MG63 (cell line): ENCODE measurements at regions not wholly inside any gene's neighbourhood (a gene's known extent, or its start where the extent isn't known, plus 50 kb on each side); places are given as distances from the start of the nearest gene placed in this dataset.
"Not testable (repeated sequence)": the region's sequence is repeated elsewhere in the genome, so short reads cannot be mapped to it uniquely, and the experiment has no call there.

Experiments
- DNase-seq: peaks from one replicate; pipeline ENCODE4 v3.0.0-alpha.2; 2020
- H3K27me3 ChIP-seq: fragments of 250-450 bp; sonication (Bioruptor Pico); 2 replicates; pipeline ENCODE4 v1.5.1; 2020; ENCODE audit warnings: mild to moderate bottlenecking, moderate library complexity
- H3K36me3 ChIP-seq: fragments of 250-450 bp; sonication (Bioruptor Pico); 2 replicates; pipeline ENCODE4 v1.5.1; 2020; ENCODE audit warnings: mild to moderate bottlenecking, moderate library complexity
- H3K4me3 ChIP-seq: fragments of 250-450 bp; sonication (Bioruptor Pico); 2 replicates; pipeline ENCODE4 v1.5.1; 2020; ENCODE audit warnings: mild to moderate bottlenecking, moderate library complexity
- H3K9me3 ChIP-seq: fragments of 250-450 bp; sonication (Bioruptor Pico); 2 replicates; pipeline ENCODE4 v1.5.1; 2020; ENCODE audit warnings: mild to moderate bottlenecking, moderate library complexity

- DNase-seq, result no peak
- no peak overlapping the region for H3K4me3 ChIP-seq
- H3K27me3 ChIP-seq, result no peaks in the 10 kb centered on the region
- no peaks in the 10 kb centered on the region; the same call in 1 of the 2 replicates for H3K9me3 ChIP-seq
- H3K36me3 ChIP-seq, result no peaks in the 10 kb centered on the region
These were observed 172.8 kb upstream of the PTGFR start for GRCh38 chr1:78318011-78318410.

- no peak for DNase-seq
- no peaks in the 10 kb centered on the region for H3K36me3 ChIP-seq
- H3K27me3 ChIP-seq, result no peaks in the 10 kb centered on the region
- no peaks in the 10 kb centered on the region for H3K9me3 ChIP-seq
- H3K4me3 ChIP-seq, result no peak overlapping the region
These were observed 171.2 kb upstream of the PTGFR start for GRCh38 chr1:78319603-78320002.

- no peak for DNase-seq
- no peaks in the 10 kb centered on the region for H3K9me3 ChIP-seq
- no peaks in the 10 kb centered on the region for H3K27me3 ChIP-seq
- no peak overlapping the region for H3K4me3 ChIP-seq
- no peaks in the 10 kb centered on the region for H3K36me3 ChIP-seq
These were observed 167.7 kb upstream of the PTGFR start for GRCh38 chr1:78322928-78323680.

GRCh38 chr1:78325293-78325692 is 165.5 kb upstream of the PTGFR start:
- no peak for DNase-seq

GRCh38 chr1:78329475-78329874 is 161.3 kb upstream of the PTGFR start:
- Histone ChIP-seq H3K9me3 (peaks cover 2% of the 10 kb centered on the region; the same call in 1 of the 2 replicates), H3K27me3 (no peaks in the 10 kb centered on the region), H3K36me3 (no peaks in the 10 kb centered on the region), H3K4me3 (no peak overlapping the region)
- no peak for DNase-seq

More at GRCh38 chr1:78325293-78325692, 165.5 kb upstream of the PTGFR start:
- Histone ChIP-seq H3K27me3 (no peaks in the 10 kb centered on the region), H3K9me3 (no peaks in the 10 kb centered on the region), H3K36me3 (no peaks in the 10 kb centered on the region), H3K4me3 (no peak overlapping the region)

GRCh38 chr1:78331799-78332198 is 159.0 kb upstream of the PTGFR start:
- no peaks in the 10 kb centered on the region for H3K27me3 ChIP-seq
- H3K4me3 ChIP-seq, result no peak overlapping the region
- peaks cover 4% of the 10 kb centered on the region; the same call in 1 of the 2 replicates for H3K9me3 ChIP-seq
- DNase-seq, result no peak
- H3K36me3 ChIP-seq, result no peaks in the 10 kb centered on the region

GRCh38 chr1:78333502-78333901 is 157.3 kb upstream of the PTGFR start:
- no peaks in the 10 kb centered on the region; the same call in 1 of the 2 replicates for H3K36me3 ChIP-seq
- no peak for DNase-seq
- no peaks in the 10 kb centered on the region for H3K27me3 ChIP-seq
- no peak overlapping the region for H3K4me3 ChIP-seq
- H3K9me3 ChIP-seq, result peaks cover 4% of the 10 kb centered on the region; the same call in 1 of the 2 replicates

- no peak for DNase-seq
- no peaks in the 10 kb centered on the region for H3K27me3 ChIP-seq
- H3K4me3 ChIP-seq, result no peak overlapping the region
- H3K36me3 ChIP-seq, result no peaks in the 10 kb centered on the region; the same call in 1 of the 2 replicates
- peaks cover 4% of the 10 kb centered on the region; the same call in 1 of the 2 replicates for H3K9me3 ChIP-seq
These were observed 156.7 kb upstream of the PTGFR start for GRCh38 chr1:78334114-78334513.

GRCh38 chr1:78334952-78335351 is 155.8 kb upstream of the PTGFR start:
- Histone ChIP-seq H3K36me3 (no peaks in the 10 kb centered on the region; the same call in 1 of the 2 replicates), H3K4me3 (no peak overlapping the region), H3K9me3 (peaks cover 6% of the 10 kb centered on the region), H3K27me3 (no peaks in the 10 kb centered on the region)
- DNase-seq, result no peak

GRCh38 chr1:78336751-78337150 is 154.0 kb upstream of the PTGFR start:
- not testable (repeated sequence) for H3K36me3 ChIP-seq, DNase-seq, H3K4me3 ChIP-seq, H3K27me3 ChIP-seq
- H3K9me3 ChIP-seq, result peaks cover 12% of the 10 kb centered on the region

GRCh38 chr1:78339490-78339889 is 151.3 kb upstream of the PTGFR start:
- Histone ChIP-seq H3K4me3 (no peak overlapping the region), H3K27me3 (no peaks in the 10 kb centered on the region)

GRCh38 chr1:78340006-78340405 is 150.8 kb upstream of the PTGFR start:
- Histone ChIP-seq H3K36me3 (no peaks in the 10 kb centered on the region; the same call in none of the 2 replicates), H3K4me3 (no peak overlapping the region), H3K27me3 (no peaks in the 10 kb centered on the region), H3K9me3 (peaks cover 11% of the 10 kb centered on the region)
- no peak for DNase-seq

More at GRCh38 chr1:78339490-78339889, 151.3 kb upstream of the PTGFR start:
- peaks cover 11% of the 10 kb centered on the region for H3K9me3 ChIP-seq
- DNase-seq, result peak; percentile 64
- H3K36me3 ChIP-seq, result no peaks in the 10 kb centered on the region; the same call in none of the 2 replicates

GRCh38 chr1:78348496-78349284 is 142.1 kb upstream of the PTGFR start:
- no peak overlapping the region for H3K4me3 ChIP-seq
- no peak for DNase-seq
- H3K36me3 ChIP-seq, result no peaks in the 10 kb centered on the region
- no peaks in the 10 kb centered on the region for H3K27me3 ChIP-seq
- no peaks in the 10 kb centered on the region; the same call in 1 of the 2 replicates for H3K9me3 ChIP-seq

- no peaks in the 10 kb centered on the region; the same call in 1 of the 2 replicates for H3K9me3 ChIP-seq
- no peaks in the 10 kb centered on the region for H3K27me3 ChIP-seq
- no peak overlapping the region for H3K4me3 ChIP-seq
- no peaks in the 10 kb centered on the region for H3K36me3 ChIP-seq
- no peak for DNase-seq
These were observed 139.1 kb upstream of the PTGFR start for GRCh38 chr1:78351551-78352216.

GRCh38 chr1:78355656-78356055 is 135.1 kb upstream of the PTGFR start:
- DNase-seq, result no peak
- Histone ChIP-seq H3K36me3 (no peaks in the 10 kb centered on the region), H3K27me3 (no peaks in the 10 kb centered on the region), H3K4me3 (no peak overlapping the region), H3K9me3 (peaks cover 5% of the 10 kb centered on the region; the same call in 1 of the 2 replicates)

GRCh38 chr1:78358165-78358564 is 132.6 kb upstream of the PTGFR start:
- peaks cover 5% of the 10 kb centered on the region; the same call in 1 of the 2 replicates for H3K9me3 ChIP-seq
- no peak overlapping the region for H3K4me3 ChIP-seq
- H3K36me3 ChIP-seq, result no peaks in the 10 kb centered on the region
- DNase-seq, result no peak
- no peaks in the 10 kb centered on the region for H3K27me3 ChIP-seq

GRCh38 chr1:78359666-78360065 is 131.1 kb upstream of the PTGFR start:
- no peaks in the 10 kb centered on the region for H3K36me3 ChIP-seq
- DNase-seq, result no peak
- H3K9me3 ChIP-seq, result peaks cover 5% of the 10 kb centered on the region; the same call in 1 of the 2 replicates
- H3K4me3 ChIP-seq, result no peak overlapping the region
- no peaks in the 10 kb centered on the region for H3K27me3 ChIP-seq
